WTC11 (cell line): ENCODE measurements at regions not wholly inside any gene's neighbourhood (a gene's known extent, or its start where the extent isn't known, plus 50 kb on each side); places are given as distances from the start of the nearest gene placed in this dataset.

Experiments used
- ATAC-seq: fragments of 200-7000 bp; cut with Tn5 transposase; 2 replicates; pipeline ENCODE4 v1.10.0; 2021; ENCODE audit warnings: mild to moderate bottlenecking, moderate library complexity
- CTCF ChIA-PET: fragments of 300-600 bp; sonication (Branson Sonifier 250); formaldehyde crosslinking; loops from one replicate; lab custom pipeline; 2021; ENCODE audit warnings: antibody characterized with exemption; lab: Charles Lee
- POLR2A ChIA-PET: fragments of 350-600 bp; sonication (Branson Sonifier 250); formaldehyde crosslinking; loops from one replicate; lab custom pipeline; 2021; ENCODE audit warnings: antibody characterized with exemption; lab: Charles Lee
- DNase-seq: peaks from one replicate; pipeline ENCODE4 v3.0.0; 2021; ENCODE audit warnings: low spot score
- H3K27ac Mint-ChIP-seq: 2 replicates; pipeline ENCODE4 v1.8.0; 2021; ENCODE audit warnings: mixed read lengths
- H3K27me3 Mint-ChIP-seq: 2 replicates; pipeline ENCODE4 v1.8.0; 2021; ENCODE audit warnings: low read depth, mild to moderate bottlenecking, moderate library complexity, mixed read lengths
- H3K36me3 Mint-ChIP-seq: 2 replicates; pipeline ENCODE4 v1.8.0; 2021; ENCODE audit warnings: mixed read lengths
- H3K4me1 Mint-ChIP-seq: 2 replicates; pipeline ENCODE4 v1.8.0; 2022; ENCODE audit warnings: mixed read lengths
- H3K4me3 Mint-ChIP-seq: 2 replicates; pipeline ENCODE4 v1.8.0; 2021; ENCODE audit warnings: mild to moderate bottlenecking, moderate library complexity, mixed read lengths
- H3K9me3 Mint-ChIP-seq: 2 replicates; pipeline ENCODE4 v1.8.0; 2021; ENCODE audit warnings: mixed read lengths
- AFF4 ChIP-seq: sonication (generic); formaldehyde crosslinking; IDR thresholded peaks from 2 replicates; pipeline ENCODE4 v1.8.1; 2023; ENCODE audit warnings: mild to moderate bottlenecking, missing genetic modification reagents, borderline replicate concordance
- ARID4B ChIP-seq: sonication (generic); formaldehyde crosslinking; IDR thresholded peaks from 2 replicates; pipeline ENCODE4 v1.8.0; 2023; ENCODE audit warnings: missing genetic modification reagents, mild to moderate bottlenecking, borderline replicate concordance
- ATF2 ChIP-seq: sonication (generic); formaldehyde crosslinking; IDR thresholded peaks from 2 replicates; pipeline ENCODE4 v1.8.1; 2022; ENCODE audit warnings: low read depth, missing genetic modification reagents, borderline replicate concordance
- CTCF ChIP-seq: fragments of 200-600 bp; IDR thresholded peaks from 2 replicates; pipeline ENCODE4 v1.8.0; 2022; ENCODE audit warnings: antibody characterized with exemption
- ELF4 ChIP-seq: sonication (generic); formaldehyde crosslinking; IDR thresholded peaks from 2 replicates; pipeline ENCODE4 v1.8.1; 2022; ENCODE audit warnings: low read depth, mild to moderate bottlenecking, moderate library complexity, missing genetic modification reagents
- ETV6 ChIP-seq: sonication (generic); formaldehyde crosslinking; IDR thresholded peaks from 2 replicates; pipeline ENCODE4 v1.8.1; 2022; ENCODE audit warnings: mild to moderate bottlenecking, missing genetic modification reagents
- MYBL2 ChIP-seq: sonication (generic); formaldehyde crosslinking; IDR thresholded peaks from 2 replicates; pipeline ENCODE4 v1.8.1; 2023; ENCODE audit warnings: mild to moderate bottlenecking, moderate library complexity, missing genetic modification reagents
- NFE2L1 ChIP-seq: sonication (generic); formaldehyde crosslinking; IDR thresholded peaks from 2 replicates; pipeline ENCODE4 v1.8.1; 2023; ENCODE audit warnings: missing genetic modification reagents
- NFYB ChIP-seq: sonication (generic); formaldehyde crosslinking; conservative IDR thresholded peaks from 2 replicates; pipeline ENCODE4 v1.8.0; 2022; ENCODE audit warnings: low read depth, missing genetic modification reagents
- NR1H2 ChIP-seq: sonication (generic); formaldehyde crosslinking; IDR thresholded peaks from 2 replicates; pipeline ENCODE4 v1.9.0; 2021; ENCODE audit warnings: mild to moderate bottlenecking, moderate library complexity, missing genetic modification reagents
- RELA ChIP-seq: sonication (generic); formaldehyde crosslinking; IDR thresholded peaks from 2 replicates; pipeline ENCODE4 v1.8.1; 2022; ENCODE audit warnings: missing genetic modification reagents, mild to moderate bottlenecking, borderline replicate concordance
- SMAD3 ChIP-seq: sonication (generic); formaldehyde crosslinking; IDR thresholded peaks from 2 replicates; pipeline ENCODE4 v1.8.0; 2022; ENCODE audit warnings: missing genetic modification reagents, mild to moderate bottlenecking, borderline replicate concordance
- TEAD1 ChIP-seq: sonication (generic); formaldehyde crosslinking; IDR thresholded peaks from 2 replicates; pipeline ENCODE4 v1.8.0; 2022; ENCODE audit warnings: mild to moderate bottlenecking, missing genetic modification reagents
- ZNF396 ChIP-seq: fragments of 250-450 bp; sonication (Bioruptor Pico); IDR thresholded peaks from 2 replicates; pipeline ENCODE4 v1.8.0; 2021; ENCODE audit warnings: mild to moderate bottlenecking, moderate library complexity, borderline replicate concordance
- ZNF423 ChIP-seq: fragments of 250-450 bp; sonication (Bioruptor Pico); IDR thresholded peaks from 2 replicates; pipeline ENCODE4 v2.1.2; 2022; ENCODE audit warnings: mild to moderate bottlenecking, moderate library complexity

DNA sequence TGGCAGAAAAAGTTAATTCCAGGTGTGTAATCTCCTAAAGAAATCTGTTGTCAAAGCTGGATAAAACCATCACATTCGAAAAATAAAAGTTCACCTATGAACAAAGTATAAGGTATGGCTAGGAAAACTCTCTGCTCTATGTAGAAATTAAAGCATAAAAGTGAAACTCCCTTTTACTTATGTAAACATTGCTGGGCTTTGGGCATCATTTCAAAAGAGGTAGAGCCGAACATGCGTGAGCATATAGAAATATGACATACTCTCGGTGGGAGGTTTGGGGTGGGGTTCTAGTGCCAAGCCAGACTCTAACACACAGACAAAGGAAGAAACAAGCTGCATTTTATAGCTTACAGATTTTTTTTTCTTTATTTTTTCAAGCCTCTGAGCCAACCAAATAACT is 306.8 kb upstream of the ATP11B start:
- Mint-ChIP-seq H3K4me3 (no peak overlapping the region), H3K9me3 (no peaks in the 10 kb centered on the region; the same call in 1 of the 2 replicates), H3K4me1 (peaks cover 39% of the 10 kb centered on the region), H3K27ac (no peak overlapping the region), H3K27me3 (no peaks in the 10 kb centered on the region), H3K36me3 (no peaks in the 10 kb centered on the region)
- CTCF ChIA-PET: no interaction called here
- no peak for TF ChIP-seq CTCF
- TF ChIP-seq TEAD1 (CRISPR knock-in tag): no peak
- no peak for TF ChIP-seq ARID4B (CRISPR knock-in tag)
- TF ChIP-seq ZNF423 (CRISPR knock-in tag): no peak
- no peak for TF ChIP-seq SMAD3 (CRISPR knock-in tag)
- no peak for TF ChIP-seq NR1H2 (CRISPR knock-in tag)
- no peak for TF ChIP-seq AFF4
- no peak for TF ChIP-seq ETV6 (CRISPR knock-in tag)
- no peak for TF ChIP-seq NFYB
- no peak for TF ChIP-seq ELF4 (CRISPR knock-in tag)
- no peak for TF ChIP-seq ZNF396 (CRISPR knock-in tag)
- TF ChIP-seq RELA (CRISPR knock-in tag): no peak
- ATAC-seq: no peak
- DNase-seq: no peak
- POLR2A ChIA-PET: no interaction called here

GRCh38 chr3:182487143-182487542 is 306.2 kb upstream of the ATP11B start:
- H3K27ac Mint-ChIP-seq: no peak overlapping the region

More at GRCh38 chr3:182487143-182487542, 306.2 kb upstream of the ATP11B start:
- no peaks in the 10 kb centered on the region for H3K27me3 Mint-ChIP-seq
- ChIA-PET POLR2A (no interaction called here), CTCF (no interaction called here)
- H3K36me3 Mint-ChIP-seq: no peaks in the 10 kb centered on the region
- H3K4me3 Mint-ChIP-seq: no peak overlapping the region
- ATAC-seq: no peak
- DNase-seq: no peak
- no peaks in the 10 kb centered on the region for H3K9me3 Mint-ChIP-seq
- peaks cover 45% of the 10 kb centered on the region for H3K4me1 Mint-ChIP-seq
- TF ChIP-seq MYBL2 (CRISPR knock-in tag) (no peak), ELF4 (CRISPR knock-in tag) (no peak), ARID4B (CRISPR knock-in tag) (no peak), ATF2 (CRISPR knock-in tag) (no peak), NFE2L1 (CRISPR knock-in tag) (no peak)
